GM23248 (cell line): ENCODE measurements at regions not wholly inside any gene's neighbourhood (a gene's known extent, or its start where the extent isn't known, plus 50 kb on each side); places are given as distances from the start of the nearest gene placed in this dataset.

Experiments used
- EZH2 ChIP-seq: fragments of 200-600 bp; sonication (generic); IDR thresholded peaks from 2 replicates; pipeline ENCODE4 v1.6.1; 2018; ENCODE audit warnings: antibody characterized with exemption, mild to moderate bottlenecking; ENCODE audit not compliant: insufficient read depth, poor library complexity, severe bottlenecking
- EZH2phosphoT487 ChIP-seq: fragments of 200-600 bp; sonication (generic); IDR thresholded peaks from 2 replicates; pipeline ENCODE4 v1.6.1; 2018; ENCODE audit warnings: antibody characterized with exemption, moderate library complexity, mild to moderate bottlenecking, low read depth; ENCODE audit not compliant: insufficient read depth

DNA sequence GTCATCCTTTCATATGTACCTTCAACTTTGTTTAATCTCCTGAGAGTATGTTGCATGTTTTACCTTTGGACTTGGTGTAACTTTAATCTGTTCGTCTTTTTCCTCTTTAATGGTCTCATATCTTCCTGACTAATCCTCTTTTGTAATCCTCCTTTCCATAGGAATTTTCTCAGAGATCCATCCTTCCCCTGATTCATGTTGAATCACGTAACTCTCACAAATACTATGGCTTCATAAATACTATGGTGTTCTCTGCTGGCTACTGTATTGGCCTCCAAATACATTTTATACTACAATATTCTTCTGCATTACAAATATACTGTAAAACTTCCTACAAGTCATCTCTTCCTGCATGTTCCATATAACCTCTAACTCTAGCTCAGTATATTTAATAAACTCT, 317.7 kb upstream of the ADGRB3 start:
- TF ChIP-seq EZH2phosphoT487, result no peak
- no peak for TF ChIP-seq EZH2
